Endothelial cell of umbilical vein (primary cell): ENCODE measurements at regions not wholly inside any gene's neighbourhood (a gene's known extent, or its start where the extent isn't known, plus 50 kb on each side); places are given as distances from the start of the nearest gene placed in this dataset.

Source experiments
- BruUV-seq: library from RNA; stranded (reverse); fragments of 400-500 nt; replicated peaks from 2 replicates; lab custom pipeline; 2021; lab: Mats Ljungman, UMichigan
- CTCF ChIA-PET: fragments of 300-600, 350-600 bp; sonication (Branson Sonifier 250); formaldehyde crosslinking; loops from one replicate; lab custom pipeline; 2021; ENCODE audit warnings: antibody characterized with exemption, inconsistent platforms; lab: Charles Lee
- POLR2A ChIA-PET: fragments of 300-600, 350-600 bp; sonication (Branson Sonifier 250); formaldehyde crosslinking; loops from one replicate; lab custom pipeline; 2021; ENCODE audit warnings: antibody characterized with exemption, inconsistent platforms; lab: Charles Lee
- DNase-seq: peaks from one replicate; pipeline ENCODE4 v3.0.0-alpha.2; 2011; ENCODE audit warnings: low read depth, low spot score
- FAIRE-seq: peaks from 2 replicates; lab custom pipeline; 2011; peaks lifted over from hg19 to GRCh38; lab: Jason Lieb, UNC
- H2AFZ ChIP-seq: 2 replicates; pipeline ENCODE4 v1.6.0; 2012; ENCODE audit warnings: low read depth, low read length, control low read depth, inconsistent platforms
- H3K27ac ChIP-seq: 2 replicates; pipeline ENCODE4 v1.5.1; 2011; ENCODE audit warnings: low read depth, mild to moderate bottlenecking, control low read depth, low read length, moderate library complexity; ENCODE audit not compliant: insufficient read depth
- H3K27me3 ChIP-seq, 2 experiments: 2 replicates each; pipeline versions ENCODE4 v1.6.0 to v1.6.1; 2011; ENCODE audit warnings: low read length in 2 of 2, mixed read lengths in 1 of 2; ENCODE audit not compliant: control insufficient read depth in 2 of 2, insufficient read depth in 2 of 2
- H3K36me3 ChIP-seq, 2 experiments: 2 replicates in 1 of 2; 3 replicates in 1 of 2; pipeline ENCODE4 v1.5.1; 2011; ENCODE audit warnings: low read length in 2 of 2, mild to moderate bottlenecking in 1 of 2, moderate library complexity in 1 of 2; ENCODE audit not compliant: control insufficient read depth in 2 of 2, insufficient read depth in 2 of 2; ENCODE audit errors: extremely low read depth in 1 of 2
- H3K4me1 ChIP-seq: 3 replicates; pipeline ENCODE4 v1.5.1; 2011; ENCODE audit warnings: mild to moderate bottlenecking, low read length; ENCODE audit not compliant: control insufficient read depth, insufficient read depth; ENCODE audit errors: extremely low read depth
- H3K4me2 ChIP-seq: 2 replicates; pipeline ENCODE4 v1.6.1; 2011; ENCODE audit warnings: low read length, control low read depth, mixed read lengths; ENCODE audit not compliant: insufficient read depth
- H3K4me3 ChIP-seq, 3 experiments: fragments of 200-600 bp in 1 of 3; sonication (generic), shearing (Covaris generic) in 1 of 3; replicated peaks in 1 of 3; 2 replicates each; pipeline ENCODE4 v1.5.1; 2011 to 2016; ENCODE audit warnings: control low read depth in 3 of 3, low read length in 3 of 3, mild to moderate bottlenecking in 2 of 3, inconsistent platforms in 1 of 3, low read depth in 1 of 3, moderate library complexity in 1 of 3; ENCODE audit not compliant: insufficient read depth in 1 of 3
- H3K79me2 ChIP-seq: 2 replicates; pipeline ENCODE4 v1.6.0; 2012; ENCODE audit warnings: low read length, inconsistent platforms; ENCODE audit not compliant: control insufficient read depth, insufficient read depth
- H3K9ac ChIP-seq: replicated peaks from 2 replicates; pipeline ENCODE3; 2011; ENCODE audit warnings: low read length, control low read depth; ENCODE audit not compliant: insufficient read depth; ENCODE audit errors: extremely low read depth
- H3K9me1 ChIP-seq: replicated peaks from 3 replicates; pipeline ENCODE4 v1.6.0; 2011; ENCODE audit warnings: mild to moderate bottlenecking, low read length; ENCODE audit not compliant: control insufficient read depth, insufficient read depth; ENCODE audit errors: extremely low read depth
- H3K9me3 ChIP-seq: replicated peaks from 2 replicates; pipeline ENCODE4 v1.5.1; 2012; ENCODE audit warnings: low read length, inconsistent platforms; ENCODE audit not compliant: control insufficient read depth, insufficient read depth
- H4K20me1 ChIP-seq: replicated peaks from 2 replicates; pipeline ENCODE3; 2011; ENCODE audit warnings: mild to moderate bottlenecking, low read length; ENCODE audit not compliant: control insufficient read depth, insufficient read depth; ENCODE audit errors: extremely low read depth
- EZH2 ChIP-seq: IDR thresholded peaks from 2 replicates; pipeline ENCODE4 v1.6.1; 2012; ENCODE audit warnings: borderline replicate concordance, low read depth, mild to moderate bottlenecking, moderate library complexity, low read length, inconsistent platforms; ENCODE audit not compliant: severe bottlenecking
- FOS ChIP-seq: IDR thresholded peaks from 2 replicates; pipeline ENCODE4 v1.6.1; 2011; ENCODE audit warnings: mild to moderate bottlenecking, low read length, moderate library complexity, borderline replicate concordance; ENCODE audit not compliant: insufficient read depth
- GATA2 ChIP-seq: IDR thresholded peaks from 2 replicates; pipeline ENCODE4 v1.7.0; 2011; ENCODE audit warnings: low read depth, mild to moderate bottlenecking, moderate library complexity, mixed read lengths, low read length; ENCODE audit not compliant: insufficient read length, insufficient read depth
- JUN ChIP-seq: IDR thresholded peaks from 2 replicates; pipeline ENCODE4 v1.6.1; 2011; ENCODE audit warnings: borderline replicate concordance, low read depth; ENCODE audit not compliant: insufficient read length, insufficient read depth
- MYC ChIP-seq: IDR thresholded peaks from one replicate; pipeline ENCODE4 v1.6.1; 2011; ENCODE audit warnings: mild to moderate bottlenecking, low read depth, low read length
- POLR2A ChIP-seq: IDR thresholded peaks from 2 replicates; pipeline ENCODE4 v1.6.1; 2012; ENCODE audit warnings: low read depth, mild to moderate bottlenecking, control low read depth, low read length
- POLR2AphosphoS5 ChIP-seq: IDR thresholded peaks from 2 replicates; pipeline ENCODE4 v1.6.1; 2012; ENCODE audit warnings: low read depth, mild to moderate bottlenecking, control low read depth, low read length, moderate library complexity; ENCODE audit not compliant: insufficient read depth
- dilution Hi-C: fragments of 300-500 bp; cut with MboI; formaldehyde crosslinking; loops from one replicate; pipeline ENCODE4 v1.15.0; 2019; ENCODE audit warnings: low sequenced_read_pairs; ENCODE audit not compliant: extremely low pct_ligation_motif_present
- intact Hi-C: fragments of 100-400 bp; cut with micrococcal nuclease; formaldehyde crosslinking; loops from one replicate; pipeline ENCODE4 v1.10.0; 2022
- TF ChIP-seq, protein P1 (sequence below), 2 donors: IDR thresholded peaks; 1 replicate in 1 of 2; 2 replicates in 1 of 2; pipeline ENCODE4 v1.5.1; 2011; ENCODE audit warnings: low read length in 2 of 2, mild to moderate bottlenecking in 2 of 2, moderate library complexity in 2 of 2, control low read depth in 1 of 2, inconsistent platforms in 1 of 2, low read depth in 1 of 2; ENCODE audit not compliant: insufficient read depth in 1 of 2; ENCODE audit errors: extremely low read depth in 1 of 2
- TF ChIP-seq, protein P2 (sequence below): IDR thresholded peaks from 2 replicates; pipeline ENCODE4 v1.6.1; 2011; ENCODE audit not compliant: insufficient read depth, insufficient read length

DNA sequence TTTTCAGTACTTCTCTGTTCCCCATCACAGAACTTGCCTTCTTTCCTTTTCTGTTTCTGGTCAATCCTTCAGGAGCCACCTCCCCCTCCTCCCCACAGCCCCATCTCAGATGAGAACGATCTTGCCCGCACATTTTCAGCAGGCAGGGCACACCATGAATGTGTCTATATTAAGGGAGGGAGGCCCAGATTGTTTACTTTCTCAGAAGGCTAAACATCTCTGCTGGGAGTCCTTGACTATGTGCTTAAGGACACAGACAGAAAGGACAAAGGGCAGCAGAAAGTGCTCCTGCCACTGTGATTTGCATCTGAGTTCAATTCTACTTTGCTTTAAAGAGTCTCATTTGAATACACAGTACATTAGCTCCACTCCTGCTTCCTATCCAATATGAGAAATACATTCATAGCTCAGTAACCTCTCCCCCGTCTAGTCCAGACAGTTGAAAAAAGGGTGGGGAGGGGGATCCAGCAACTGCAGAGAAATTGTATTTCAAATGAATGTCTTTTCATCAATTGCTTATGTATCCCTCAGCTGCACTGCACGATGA, 175.0 kb upstream of the PARD3B start:
- no peak for TF ChIP-seq POLR2AphosphoS5
- TF ChIP-seq GATA2 = no peak
- TF ChIP-seq JUN = no peak
- no peak for TF ChIP-seq MYC
- no peak for TF ChIP-seq POLR2A
- no peak for TF ChIP-seq FOS
- TF ChIP-seq, protein P1, sequence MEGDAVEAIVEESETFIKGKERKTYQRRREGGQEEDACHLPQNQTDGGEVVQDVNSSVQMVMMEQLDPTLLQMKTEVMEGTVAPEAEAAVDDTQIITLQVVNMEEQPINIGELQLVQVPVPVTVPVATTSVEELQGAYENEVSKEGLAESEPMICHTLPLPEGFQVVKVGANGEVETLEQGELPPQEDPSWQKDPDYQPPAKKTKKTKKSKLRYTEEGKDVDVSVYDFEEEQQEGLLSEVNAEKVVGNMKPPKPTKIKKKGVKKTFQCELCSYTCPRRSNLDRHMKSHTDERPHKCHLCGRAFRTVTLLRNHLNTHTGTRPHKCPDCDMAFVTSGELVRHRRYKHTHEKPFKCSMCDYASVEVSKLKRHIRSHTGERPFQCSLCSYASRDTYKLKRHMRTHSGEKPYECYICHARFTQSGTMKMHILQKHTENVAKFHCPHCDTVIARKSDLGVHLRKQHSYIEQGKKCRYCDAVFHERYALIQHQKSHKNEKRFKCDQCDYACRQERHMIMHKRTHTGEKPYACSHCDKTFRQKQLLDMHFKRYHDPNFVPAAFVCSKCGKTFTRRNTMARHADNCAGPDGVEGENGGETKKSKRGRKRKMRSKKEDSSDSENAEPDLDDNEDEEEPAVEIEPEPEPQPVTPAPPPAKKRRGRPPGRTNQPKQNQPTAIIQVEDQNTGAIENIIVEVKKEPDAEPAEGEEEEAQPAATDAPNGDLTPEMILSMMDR (IDR thresholded peaks at IDR 0.05; ENCODE audit: extremely low read depth in 1 of 2, insufficient read depth in 1 of 2, low read depth in 1 of 2, low read length in 2 of 2) = no peak
- TF ChIP-seq, protein P2, sequence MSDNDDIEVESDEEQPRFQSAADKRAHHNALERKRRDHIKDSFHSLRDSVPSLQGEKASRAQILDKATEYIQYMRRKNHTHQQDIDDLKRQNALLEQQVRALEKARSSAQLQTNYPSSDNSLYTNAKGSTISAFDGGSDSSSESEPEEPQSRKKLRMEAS = no peak
- TF ChIP-seq EZH2 = no peak
- intact Hi-C loops = no loop called here
- Histone ChIP-seq H4K20me1 (no peaks in the 10 kb centered on the region), H3K9ac (no peak overlapping the region), H3K4me1 (no peaks in the 10 kb centered on the region), H3K4me3 (no peak overlapping the region), H3K36me3 (no peaks in the 10 kb centered on the region), H3K9me1 (no peaks in the 10 kb centered on the region), H3K27me3 (no peaks in the 10 kb centered on the region), H3K9me3 (no peaks in the 10 kb centered on the region), H2AFZ (no peak overlapping the region), H3K79me2 (no peaks in the 10 kb centered on the region), H3K27ac (no peak overlapping the region), H3K4me2 (no peak overlapping the region)
- FAIRE-seq (no peak), DNase-seq (no peak)
- ChIA-PET POLR2A (no interaction called here), CTCF (no interaction called here)
- no TSS peak for BruUV-seq
- dilution Hi-C loops = no loop called here
